RCC 7860 (cell line): ENCODE measurements at regions not wholly inside any gene's neighbourhood (a gene's known extent, or its start where the extent isn't known, plus 50 kb on each side); places are given as distances from the start of the nearest gene placed in this dataset.
"Not testable (repeated sequence)": the region's sequence is repeated elsewhere in the genome, so short reads cannot be mapped to it uniquely, and the experiment has no call there.

ENCODE experiments used
- DNase-seq: peaks from one replicate; pipeline ENCODE4 v3.0.0-alpha.2; 2015; ENCODE audit warnings: low spot score
- FAIRE-seq: peaks from 2 replicates; lab custom pipeline; 2012; peaks lifted over from hg19 to GRCh38; lab: Jason Lieb, UNC

- DNase-seq, result no peak
- FAIRE-seq, result no peak
These were observed 371.8 kb downstream of the BTG1 start for GRCh38 chr12:91773749-91774429.

GRCh38 chr12:91772411-91772810 is 373.2 kb downstream of the BTG1 start:
- DNase-seq, result no peak
- no peak for FAIRE-seq

- DNase-seq, result no peak
- no peak for FAIRE-seq
These were observed 375.9 kb downstream of the BTG1 start for GRCh38 chr12:91769736-91770135.

GRCh38 chr12:91767237-91767636 is 378.4 kb downstream of the BTG1 start:
- FAIRE-seq (no peak), DNase-seq (no peak)

GRCh38 chr12:91766454-91766853 is 379.2 kb downstream of the BTG1 start:
- DNase-seq (no peak), FAIRE-seq (no peak)

- FAIRE-seq (no peak), DNase-seq (no peak)
These were observed 381.8 kb downstream of the BTG1 start for GRCh38 chr12:91763654-91764370.

- FAIRE-seq (no peak), DNase-seq (no peak)
These were observed 392.0 kb downstream of the BTG1 start for GRCh38 chr12:91753649-91754048.

- no peak for FAIRE-seq
- no peak for DNase-seq
These were observed 398.7 kb downstream of the BTG1 start for GRCh38 chr12:91746976-91747375.

GRCh38 chr12:91744597-91744996 is 401.0 kb downstream of the BTG1 start:
- no peak for DNase-seq
- no peak for FAIRE-seq

GRCh38 chr12:91743704-91744321 is 401.8 kb downstream of the BTG1 start:
- FAIRE-seq (no peak), DNase-seq (no peak)

- FAIRE-seq (no peak), DNase-seq (no peak)
These were observed 402.4 kb downstream of the BTG1 start for GRCh38 chr12:91743280-91743679.

- FAIRE-seq, result no peak
- no peak for DNase-seq
These were observed 403.7 kb downstream of the BTG1 start for GRCh38 chr12:91741932-91742331.

GRCh38 chr12:91733846-91734245 is 411.8 kb downstream of the BTG1 start:
- DNase-seq, FAIRE-seq: not testable (repeated sequence)

GRCh38 chr12:91732086-91732485 is 413.6 kb downstream of the BTG1 start:
- no peak for DNase-seq
- no peak for FAIRE-seq

- FAIRE-seq (no peak), DNase-seq (no peak)
These were observed 416.1 kb downstream of the BTG1 start for GRCh38 chr12:91729543-91729942.

- FAIRE-seq, result no peak
These were observed 422.5 kb downstream of the BTG1 start for GRCh38 chr12:91723191-91723590.

GRCh38 chr12:91722072-91722471 is 423.6 kb downstream of the BTG1 start:
- FAIRE-seq (no peak), DNase-seq (no peak)

More at GRCh38 chr12:91723191-91723590, 422.5 kb downstream of the BTG1 start:
- DNase-seq, result no peak

GRCh38 chr12:91721023-91721422 is 424.6 kb downstream of the BTG1 start:
- FAIRE-seq (no peak), DNase-seq (no peak)

GRCh38 chr12:91718326-91718725 is 427.3 kb downstream of the BTG1 start:
- FAIRE-seq, result no peak

GRCh38 chr12:91717804-91718203 is 427.8 kb downstream of the BTG1 start:
- FAIRE-seq (no peak), DNase-seq (no peak)

More at GRCh38 chr12:91718326-91718725, 427.3 kb downstream of the BTG1 start:
- DNase-seq, result no peak

- DNase-seq, FAIRE-seq: not testable (repeated sequence)
These were observed 433.7 kb downstream of the BTG1 start for GRCh38 chr12:91711925-91712324.

GRCh38 chr12:91706466-91706865 is 439.2 kb downstream of the BTG1 start:
- DNase-seq (no peak), FAIRE-seq (no peak)
